H1 (cell line): ENCODE measurements at regions not wholly inside any gene's neighbourhood (a gene's known extent, or its start where the extent isn't known, plus 50 kb on each side); places are given as distances from the start of the nearest gene placed in this dataset.

Source experiments
- CHD7 ChIP-seq: fragments of 300-600 bp; sonication (generic); IDR thresholded peaks from 2 replicates; pipeline ENCODE4 v1.7.1; 2012; ENCODE audit warnings: low read length, moderate library complexity, mild to moderate bottlenecking, inconsistent platforms; ENCODE audit not compliant: insufficient replicate concordance
- HDAC6 ChIP-seq: IDR thresholded peaks from one replicate; pipeline ENCODE4 v1.7.1; 2012; ENCODE audit warnings: low read depth, mild to moderate bottlenecking, inconsistent platforms, low read length, moderate library complexity
- POLR2AphosphoS5 ChIP-seq: IDR thresholded peaks from 2 replicates; pipeline ENCODE4 v1.6.1; 2011; ENCODE audit warnings: low read depth, low read length

- TF ChIP-seq CHD7 (no peak), POLR2AphosphoS5 (no peak), HDAC6 (no peak)
These were observed 98.9 kb upstream of the MME start (continued) for GRCh38 chr3:154981201-154981600.
